Right renal pelvis (tissue), 4 donors: ENCODE measurements at regions not wholly inside any gene's neighbourhood (a gene's known extent, or its start where the extent isn't known, plus 50 kb on each side); places are given as distances from the start of the nearest gene placed in this dataset.
"Not testable (repeated sequence)": the region's sequence is repeated elsewhere in the genome, so short reads cannot be mapped to it uniquely, and the experiment has no call there.

Experiments
- DNase-seq, 4 donors: peaks; one replicate each; pipeline ENCODE4 v3.0.0-alpha.2; 2013; ENCODE audit warnings: low read depth in 4 of 4, low spot score in 3 of 4, missing footprints in 1 of 4

DNA sequence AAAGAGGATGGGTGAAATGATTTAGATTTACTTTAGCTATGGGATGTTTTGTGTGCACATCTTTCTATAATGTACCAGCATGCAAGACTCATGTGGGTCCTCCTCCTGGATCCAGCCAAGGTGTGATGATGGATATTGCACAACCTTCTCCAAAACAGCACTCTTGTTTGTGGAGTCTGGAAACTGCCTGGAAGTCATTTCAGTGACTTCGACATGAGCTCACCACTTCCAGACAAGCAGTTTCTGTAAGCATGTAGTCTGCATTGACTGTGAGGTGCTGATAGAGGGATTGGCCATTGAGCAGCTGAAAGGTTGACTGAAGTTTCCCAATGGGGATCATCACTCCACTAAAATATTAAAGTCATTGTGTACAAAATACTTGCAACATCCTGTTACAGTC lies 154.0 kb downstream of the TRIB2 start:
- no peak for DNase-seq

DNA sequence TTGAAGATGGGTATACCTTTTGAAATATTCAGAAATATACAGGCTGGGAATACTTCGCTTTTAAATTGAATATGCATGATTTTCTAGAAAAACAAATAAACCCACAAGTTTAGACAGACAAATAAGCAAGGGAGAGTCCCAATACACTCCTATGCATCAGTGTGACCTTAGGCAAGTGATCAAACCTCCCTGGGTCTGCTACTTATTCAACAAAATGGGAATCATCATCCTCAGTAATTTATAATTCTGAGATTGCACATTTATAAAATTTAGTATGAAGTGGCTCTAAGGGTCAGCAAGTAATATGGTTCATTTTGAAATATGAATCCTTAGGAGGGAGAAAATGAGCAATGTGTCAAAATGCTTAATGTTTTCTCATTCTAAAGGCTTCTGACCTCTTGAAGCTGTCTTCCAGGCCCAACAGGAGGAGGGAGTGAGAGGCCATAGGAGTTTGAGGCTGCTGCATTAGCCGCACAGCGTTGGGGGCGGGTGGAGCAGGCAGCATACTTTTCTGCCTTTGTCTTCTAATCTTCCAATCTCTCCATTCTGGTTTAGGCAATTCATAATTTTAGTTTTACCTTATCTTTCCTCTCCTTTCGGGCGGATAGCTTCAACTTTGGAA lies 155.1 kb downstream of the TRIB2 start:
- DNase-seq = no peak

DNA sequence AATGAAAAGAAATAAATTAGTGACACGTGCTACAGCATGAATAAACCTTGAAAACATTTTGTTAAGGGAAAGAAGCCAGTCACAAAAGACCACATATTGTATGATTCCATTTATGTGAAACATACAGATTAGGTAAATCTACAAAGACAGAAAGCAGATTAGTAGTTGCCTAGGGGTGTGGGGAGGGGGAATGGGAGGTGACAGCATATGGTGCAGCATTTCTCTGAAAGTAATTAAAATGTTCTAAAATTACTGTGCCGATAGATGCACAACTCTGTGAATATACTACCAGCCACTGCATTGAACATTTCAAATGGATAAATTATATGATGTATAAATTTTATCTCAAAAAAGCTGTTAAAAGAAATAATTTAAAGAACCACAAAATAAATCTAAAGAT lies 161.0 kb downstream of the TRIB2 start:
- DNase-seq = no peak

DNA sequence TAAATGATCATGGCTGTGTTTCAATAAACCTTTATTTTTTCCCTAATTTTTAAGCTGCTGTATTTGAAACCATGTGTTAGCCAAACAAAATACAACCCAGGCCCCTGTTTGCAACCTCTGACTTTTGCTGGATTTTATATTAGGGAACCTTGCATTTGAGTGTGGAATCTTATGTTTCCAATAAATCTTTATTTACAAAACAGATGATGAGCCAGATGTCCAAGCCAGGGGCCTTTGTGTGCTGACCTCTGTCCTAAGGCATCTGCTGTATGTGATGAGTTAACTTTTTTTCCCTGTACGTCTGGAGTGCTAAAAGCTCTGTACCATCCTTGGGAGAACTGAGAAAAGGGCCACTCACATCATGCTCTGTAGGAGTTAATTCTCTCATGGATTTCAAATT lies 162.9 kb downstream of the TRIB2 start:
- DNase-seq = no peak

DNA sequence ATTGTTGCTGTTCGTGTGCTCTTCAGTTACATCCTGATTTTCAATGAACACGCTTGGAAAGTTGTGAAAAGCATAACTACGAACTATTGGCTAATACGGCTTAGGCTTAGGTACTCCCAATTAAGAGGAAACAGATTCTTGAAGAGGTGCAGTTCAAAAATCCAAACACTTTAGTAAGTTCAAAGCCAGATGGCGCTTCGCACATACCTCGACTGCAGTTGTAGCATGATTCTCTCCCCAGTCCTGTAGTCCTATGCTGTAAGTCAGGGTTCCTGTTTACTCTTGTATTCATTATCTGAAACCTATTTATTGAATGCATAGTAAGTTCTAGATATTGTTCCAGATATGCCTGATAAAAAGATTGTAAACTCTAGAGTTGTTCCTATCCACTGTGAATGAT lies 165.2 kb downstream of the TRIB2 start:
- no peak for DNase-seq

DNA sequence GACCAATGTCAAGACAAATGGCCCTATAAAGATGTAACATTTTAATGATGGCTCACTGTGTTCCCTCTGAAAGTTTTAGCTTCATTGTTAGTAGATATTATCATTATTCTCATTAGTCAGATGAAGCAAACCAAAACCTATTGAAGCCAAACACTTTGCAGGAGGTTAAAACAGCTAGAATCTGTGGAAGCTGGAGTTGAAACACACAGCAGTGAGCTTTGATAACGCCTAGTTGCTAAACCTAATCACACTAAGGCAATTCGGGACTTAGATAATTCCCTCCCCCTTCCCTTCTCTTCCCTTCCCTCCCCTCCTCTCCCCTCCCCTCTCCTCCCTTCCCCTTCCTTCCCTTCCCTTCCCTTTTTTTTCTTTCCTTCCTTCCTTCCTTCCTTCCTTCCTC lies 165.7 kb downstream of the TRIB2 start:
- DNase-seq = no peak

DNA sequence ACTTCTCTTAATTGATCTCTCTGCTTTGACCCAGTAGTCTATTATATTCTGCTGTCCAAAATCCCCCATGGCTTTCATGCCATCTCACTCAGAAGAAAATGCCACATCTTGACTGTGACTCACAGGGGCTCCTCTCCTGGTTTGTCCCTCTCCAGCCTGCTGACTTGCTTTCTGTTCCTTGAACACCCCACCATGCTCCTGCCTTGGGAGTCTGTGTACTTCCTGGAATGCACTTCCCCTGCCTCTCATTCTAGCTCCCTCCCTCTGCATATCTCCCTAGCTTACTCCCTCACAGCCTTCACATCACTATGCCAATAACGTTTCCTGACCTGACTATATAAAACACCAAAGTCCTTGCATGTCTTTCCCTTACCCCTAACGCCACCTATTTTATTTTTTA lies 167.2 kb downstream of the TRIB2 start:
- DNase-seq = no peak

DNA sequence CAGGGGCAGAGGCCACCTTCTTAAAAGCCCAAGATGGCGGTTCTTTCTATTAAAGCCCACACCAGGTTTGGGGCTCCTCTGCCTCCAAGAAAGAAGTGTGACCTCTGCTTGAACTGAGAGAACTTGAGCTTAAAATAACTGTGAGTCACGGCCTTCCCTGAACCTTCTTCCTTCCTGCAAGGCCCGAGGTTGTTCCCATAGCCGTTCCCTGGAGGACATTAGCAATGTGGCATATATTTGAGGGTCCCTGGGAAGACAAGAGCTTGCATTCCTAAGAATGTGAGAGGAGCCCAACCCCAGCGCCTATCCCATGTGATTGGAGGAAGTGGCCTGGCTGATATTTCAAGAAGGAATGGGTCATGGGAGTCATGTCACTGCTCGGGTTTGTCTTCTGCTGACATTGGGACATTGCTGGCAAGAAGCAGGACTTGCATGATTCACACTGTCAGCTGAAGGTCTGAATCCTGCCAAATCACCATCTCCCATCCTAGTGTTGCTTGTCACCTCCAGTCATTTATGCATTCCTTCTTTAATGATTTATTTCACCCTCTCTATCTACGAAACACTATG lies 168.1 kb downstream of the TRIB2 start:
- no peak for DNase-seq

DNA sequence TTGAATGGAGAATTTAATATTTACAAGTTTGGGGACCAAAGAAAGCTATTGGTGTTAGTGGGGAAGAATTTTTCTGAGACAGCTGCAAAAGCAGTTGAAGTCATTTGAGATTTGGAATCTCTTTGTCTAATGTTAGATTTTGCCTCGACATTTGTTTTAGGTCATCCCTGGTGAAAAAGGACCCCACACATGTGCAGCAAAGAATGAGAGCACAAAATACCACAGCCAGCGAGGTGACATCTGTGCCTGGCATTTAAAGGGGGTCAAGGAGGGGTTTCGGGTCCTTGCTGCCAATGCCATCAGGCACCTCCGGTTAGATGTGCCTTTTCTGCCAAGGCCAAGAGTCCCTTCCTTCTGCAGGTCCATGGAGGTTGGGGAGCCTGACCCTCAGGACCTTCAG lies 173.3 kb downstream of the TRIB2 start:
- DNase-seq = no peak

DNA sequence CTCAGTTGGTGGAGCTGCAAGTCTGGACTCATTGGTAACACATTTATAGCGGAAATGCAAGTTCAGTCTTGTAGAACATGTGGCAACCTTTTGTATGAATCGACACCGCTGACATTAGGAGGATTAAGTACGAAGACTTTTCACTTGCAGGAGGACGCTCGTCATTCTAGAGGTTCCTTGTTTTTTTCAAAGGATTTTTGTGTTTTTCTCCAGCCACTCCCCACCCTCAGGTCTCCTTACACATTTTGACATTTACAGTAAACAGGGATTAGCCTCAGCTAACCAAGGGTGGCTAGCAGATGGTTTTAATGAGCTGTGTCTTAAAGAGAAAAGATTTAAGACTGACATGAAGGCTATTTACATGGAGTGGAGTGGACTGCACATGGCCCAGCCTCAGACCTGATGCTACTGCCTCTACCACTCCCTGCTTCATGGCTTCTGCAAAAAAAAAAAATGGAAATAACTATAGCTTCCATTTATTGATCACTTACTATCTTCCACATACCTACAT lies 173.8 kb downstream of the TRIB2 start:
- no peak for DNase-seq

DNA sequence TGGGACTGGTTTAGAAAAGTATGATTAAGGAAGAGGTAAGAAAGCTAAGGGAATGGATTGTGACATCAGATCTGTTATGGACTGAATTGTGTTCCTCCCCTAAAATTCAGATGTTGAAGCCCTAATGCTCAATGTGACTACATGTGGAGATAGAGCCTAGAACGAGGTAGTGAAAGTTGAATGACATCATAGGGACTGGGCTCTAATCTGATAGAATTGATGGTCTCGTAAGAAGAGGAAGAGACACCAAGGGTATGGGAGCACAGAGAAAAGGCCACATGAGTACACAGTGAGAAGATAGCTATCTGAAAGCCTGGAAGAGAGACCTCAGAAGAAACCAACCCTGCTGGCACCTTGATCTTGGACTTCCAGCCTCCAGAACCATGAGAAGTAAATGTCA lies 178.3 kb downstream of the TRIB2 start:
- no peak for DNase-seq

DNA sequence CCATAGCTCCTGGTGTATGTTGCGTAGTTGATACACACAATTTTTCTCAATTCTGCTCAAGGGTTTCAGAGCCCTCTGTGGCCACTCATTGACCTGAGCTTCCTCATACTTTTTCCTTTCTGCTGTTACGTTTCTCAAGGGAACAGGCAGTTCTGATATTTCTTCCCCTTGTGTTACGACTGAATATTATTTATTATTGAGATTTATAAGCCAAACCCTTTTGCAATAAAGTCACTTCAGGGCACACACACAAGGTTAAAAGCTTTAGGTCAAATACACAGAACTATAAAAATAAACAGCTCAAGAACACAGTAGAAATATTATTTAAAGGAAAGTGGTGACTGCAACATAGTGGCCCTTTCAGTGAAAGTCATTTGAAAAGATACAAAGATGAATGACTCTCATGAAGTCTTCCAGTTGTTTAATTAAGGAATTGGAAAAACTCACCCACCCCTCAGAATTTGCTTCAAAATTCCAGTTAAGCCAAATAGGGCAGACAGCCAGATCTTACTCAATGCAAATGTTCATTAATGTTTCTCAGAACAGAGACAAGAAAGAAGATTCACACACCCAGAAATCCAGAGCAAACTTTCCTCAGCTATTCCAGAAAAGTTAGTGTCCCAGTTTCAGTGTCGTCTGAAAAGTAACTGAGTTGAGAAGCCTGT lies 179.7 kb downstream of the TRIB2 start:
- DNase-seq = peak; percentile 25 to 48 (median 36)

DNA sequence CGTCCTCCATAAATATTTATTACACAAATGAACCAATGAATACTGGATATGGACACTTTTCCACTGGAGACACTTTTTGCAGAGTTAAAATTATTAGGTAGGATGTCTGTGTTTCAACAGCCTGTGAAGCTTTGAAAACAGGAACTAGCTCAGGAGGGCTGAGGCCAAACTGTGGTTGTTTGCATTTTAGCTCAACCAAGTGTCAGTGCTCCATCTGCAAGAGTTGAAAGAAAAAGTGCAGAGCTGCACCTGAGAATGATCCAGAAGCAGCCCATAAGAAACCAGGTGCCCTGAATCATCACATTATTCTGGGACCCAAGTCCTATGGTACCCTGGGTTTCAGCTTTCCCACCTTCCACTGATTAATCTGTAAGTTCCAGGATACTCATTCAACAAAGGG lies 180.4 kb downstream of the TRIB2 start:
- no peak for DNase-seq

DNA sequence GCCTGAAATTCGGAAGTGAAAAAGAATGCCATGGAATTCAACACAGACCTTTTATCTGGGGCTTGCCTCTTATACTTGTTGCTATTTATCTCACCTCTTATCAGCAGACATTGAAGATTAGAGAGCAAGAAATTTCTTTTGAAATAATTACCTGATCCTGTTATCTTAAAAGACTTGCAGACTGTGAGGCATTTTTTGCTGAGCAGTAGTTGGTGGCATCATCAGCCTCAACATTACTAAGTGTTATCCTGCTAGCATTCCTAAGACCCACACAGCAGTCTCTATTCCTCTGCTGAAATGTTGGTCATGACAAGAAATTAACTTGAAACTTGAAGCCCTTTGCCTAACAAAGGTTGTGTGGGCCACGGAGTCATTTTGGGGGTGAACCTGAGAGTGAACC lies 186.5 kb downstream of the TRIB2 start:
- no peak for DNase-seq

DNA sequence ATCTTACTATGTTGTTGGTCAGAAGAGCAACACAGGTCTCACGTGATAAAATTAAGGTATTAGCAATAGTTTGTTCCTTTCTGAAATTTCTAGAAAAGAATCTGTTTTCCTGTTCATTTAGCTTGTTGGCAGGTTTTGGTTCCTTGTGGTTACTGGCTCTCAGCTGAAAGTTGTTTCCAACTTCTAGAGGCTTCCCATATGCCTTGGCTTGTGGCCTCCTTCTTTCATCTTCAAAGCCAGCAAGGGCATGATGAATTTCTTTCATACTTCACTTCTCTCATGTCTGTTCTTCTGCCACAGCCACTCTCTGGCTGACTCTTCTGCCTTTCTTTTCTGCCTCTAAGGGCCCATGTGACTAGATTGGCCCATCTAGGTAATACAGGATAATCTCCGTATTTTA lies 193.7 kb downstream of the TRIB2 start:
- DNase-seq = no peak

DNA sequence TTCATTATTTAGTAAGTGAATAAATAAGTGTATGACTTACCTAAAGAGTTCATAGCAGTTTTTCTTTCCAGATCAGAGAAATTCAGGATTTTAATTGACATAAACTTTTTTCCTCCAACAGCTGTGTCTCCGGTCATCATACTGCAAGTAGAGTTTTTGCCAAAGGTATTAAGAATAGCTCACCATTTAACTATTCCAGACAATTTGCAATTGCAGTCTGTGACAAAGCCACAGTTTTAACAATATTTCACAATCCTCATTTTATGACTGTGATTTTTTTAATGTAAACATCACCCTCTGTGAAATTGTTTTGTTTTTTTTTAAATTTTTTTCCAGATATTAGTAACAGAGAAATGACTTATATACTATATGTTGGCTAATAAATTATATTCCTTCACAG lies 199.1 kb downstream of the TRIB2 start:
- DNase-seq = no peak

DNA sequence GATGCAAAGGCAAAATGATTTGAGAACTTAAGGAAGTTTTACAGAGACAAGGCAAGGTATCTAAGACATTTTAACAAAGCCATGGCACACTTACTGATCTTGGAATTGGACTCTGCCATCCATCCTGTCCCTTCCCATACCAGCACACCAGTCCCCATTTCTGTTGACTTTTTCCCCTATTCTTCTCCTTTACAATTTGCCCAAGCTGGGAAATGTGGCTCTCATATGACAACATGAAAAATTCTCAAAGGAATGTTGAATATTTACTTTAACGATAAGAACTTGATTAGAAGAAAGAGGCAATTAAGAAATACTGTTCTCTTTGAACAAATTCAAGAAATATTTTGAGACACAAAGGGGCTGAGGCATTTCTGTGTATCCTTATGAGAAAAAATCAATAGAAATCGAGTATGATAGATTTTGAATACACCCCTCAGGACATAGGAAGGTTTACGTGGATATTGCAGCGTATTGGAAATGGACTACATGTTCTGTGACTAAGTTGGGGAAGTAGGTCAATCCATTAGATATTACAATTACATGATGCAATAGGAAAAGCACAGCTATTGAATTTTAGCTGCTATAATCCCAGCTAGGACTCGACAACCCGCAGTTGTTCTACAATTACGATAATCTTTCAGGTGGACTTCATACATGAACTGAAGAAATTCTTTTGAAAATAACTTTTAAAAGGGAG lies 201.6 kb downstream of the TRIB2 start:
- DNase-seq = no peak

DNA sequence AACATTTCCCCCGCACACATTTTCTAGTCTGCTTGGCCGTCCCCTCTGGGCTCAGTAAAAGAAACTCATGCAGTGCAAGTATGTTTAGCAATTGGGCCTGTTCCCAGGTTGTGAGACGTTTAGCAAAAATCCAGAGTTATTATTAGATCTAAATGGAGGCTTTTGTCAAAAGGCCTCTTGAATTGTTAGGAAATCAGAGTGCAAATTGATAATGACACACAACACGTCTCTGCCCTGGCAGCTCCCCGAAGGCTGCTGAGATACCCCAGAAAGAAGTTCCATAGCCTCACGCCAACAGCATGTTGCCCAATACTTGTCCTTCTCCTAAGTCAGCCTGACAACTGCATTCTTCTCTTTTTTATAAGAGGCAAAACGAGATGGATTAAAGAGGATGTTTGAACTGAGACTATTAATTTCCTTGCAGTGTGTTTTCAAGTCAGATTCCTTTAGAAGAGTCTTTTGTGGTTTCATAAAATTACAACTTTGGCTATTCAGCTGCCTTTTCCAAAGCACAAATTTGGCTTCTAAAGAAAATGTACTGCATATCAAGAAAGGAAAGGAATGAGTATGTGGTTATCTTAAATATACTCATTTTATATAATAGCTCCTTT lies 202.2 kb downstream of the TRIB2 start:
- no peak for DNase-seq

DNA sequence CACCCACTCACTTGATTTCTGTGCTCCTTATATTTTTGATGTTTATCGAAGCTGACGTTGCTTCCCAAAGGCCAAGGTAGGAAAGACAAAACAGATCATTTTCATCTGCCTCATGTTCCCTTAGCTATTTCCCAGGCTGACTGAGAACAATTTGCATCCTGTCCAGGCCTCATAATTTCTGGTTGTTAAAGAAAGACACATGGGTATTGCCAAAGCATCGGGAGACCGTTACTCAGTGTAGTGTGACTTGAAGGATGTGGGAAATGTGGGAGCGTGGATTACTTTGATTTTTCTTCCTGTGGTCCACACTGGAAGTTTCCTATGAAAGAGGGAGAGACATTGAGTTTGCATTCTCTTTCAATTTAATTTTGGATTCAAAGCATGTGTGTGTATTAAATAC lies 204.6 kb downstream of the TRIB2 start:
- no peak for DNase-seq

DNA sequence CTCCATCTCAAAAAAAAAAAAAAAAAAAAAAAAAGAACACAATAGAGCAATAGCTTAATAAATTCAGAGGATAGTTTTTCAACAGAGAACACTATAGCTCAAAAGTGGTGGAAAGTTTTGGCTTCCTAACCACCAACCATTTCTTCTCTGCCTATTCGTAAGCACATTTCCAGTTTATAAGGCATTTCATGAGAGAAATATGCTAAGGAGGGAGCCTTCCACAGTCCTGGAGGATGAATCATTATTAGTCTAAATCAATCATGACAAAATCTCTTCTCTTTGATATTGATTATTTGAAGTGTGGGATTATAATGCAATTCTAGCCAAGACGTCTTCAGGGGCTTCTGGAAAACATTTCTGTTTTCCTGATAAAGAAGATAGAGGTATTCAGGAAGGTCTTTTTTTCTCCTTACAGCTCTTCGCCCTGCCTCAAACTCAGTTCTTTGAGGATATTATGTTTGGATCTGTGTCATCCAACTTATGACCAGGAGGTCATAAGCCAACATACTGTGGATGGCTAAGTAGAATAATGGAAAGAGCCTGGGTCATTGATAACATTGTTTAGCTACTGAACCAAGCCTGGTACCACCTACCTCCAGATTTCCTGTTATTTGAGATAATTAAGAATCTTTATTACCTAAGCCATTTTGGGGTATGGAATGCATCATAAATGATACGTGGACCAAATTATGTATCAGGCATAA lies 207.3 kb downstream of the TRIB2 start:
- DNase-seq = no peak

DNA sequence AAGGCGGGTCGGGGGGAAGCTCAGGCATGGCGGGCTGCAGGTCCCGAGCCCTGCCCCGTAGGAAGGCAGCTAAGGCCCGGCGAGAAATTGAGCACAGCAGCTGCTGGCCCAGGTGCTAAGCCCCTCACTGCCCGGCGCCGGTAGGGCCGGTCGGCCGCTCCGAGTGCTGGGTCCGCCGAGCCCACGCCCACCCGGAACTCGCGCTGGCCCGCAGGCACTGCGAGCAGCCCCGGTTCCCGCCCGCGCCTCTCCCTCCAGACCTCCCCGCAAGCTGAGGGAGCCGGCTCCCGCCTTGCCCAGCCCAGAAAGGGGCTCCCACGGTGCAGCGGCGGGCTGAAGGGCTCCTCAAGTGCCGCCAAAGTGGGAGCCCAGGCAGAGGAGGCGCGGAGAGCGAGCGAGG lies 209.9 kb downstream of the TRIB2 start:
- not testable (repeated sequence) for DNase-seq
